ENCODE measurements at regions not wholly inside any gene's neighbourhood (a gene's known extent, or its start where the extent isn't known, plus 50 kb on each side); places are given as distances from the start of the nearest gene placed in this dataset.
A peak's percentile ranks its signal among the peaks of the same experiment; 100 is the strongest.

- peaks cover 58% of the 10 kb centered on the region for H3K9me3 Mint-ChIP-seq
- DNase-seq (ENCODE audit: low spot score in 2 of 2, unreplicated experiment in 2 of 2), result no peak
- no peak overlapping the region for H3K27ac Mint-ChIP-seq
- no peak for TF ChIP-seq CTCF (IDR thresholded peaks at IDR 0.05; ENCODE audit: unreplicated experiment)
- H3K4me3 Mint-ChIP-seq, result no peak overlapping the region
- peaks cover 28% of the 10 kb centered on the region for H3K36me3 Mint-ChIP-seq
- H3K27me3 Mint-ChIP-seq (ENCODE audit: low read depth), result no peaks in the 10 kb centered on the region
- H3K4me1 Mint-ChIP-seq, result no peaks in the 10 kb centered on the region
These were observed 217.9 kb upstream of the VLDLR start for GRCh38 chr9:2403701-2404100.

DNA sequence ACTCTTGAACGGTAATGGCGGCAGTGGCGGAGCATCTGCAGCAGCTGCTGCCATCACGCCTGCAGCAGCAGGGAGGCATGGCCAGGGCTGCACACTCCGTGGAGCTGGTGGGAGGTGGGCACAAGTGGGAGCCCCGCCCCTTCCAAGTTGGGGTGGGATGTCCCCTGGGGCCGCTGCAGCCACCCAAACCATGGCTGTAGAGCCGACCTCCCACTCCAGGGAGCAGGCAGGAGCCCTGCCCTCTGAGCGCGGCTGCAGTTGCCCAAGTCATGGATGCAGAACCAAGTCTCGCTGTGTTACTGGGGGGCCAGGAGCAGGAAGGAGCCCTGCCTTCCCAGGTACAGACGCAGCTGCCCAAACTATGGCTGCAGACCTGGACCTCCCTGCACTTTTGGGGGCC is 215.3 kb upstream of the VLDLR start:
- no peak for DNase-seq (ENCODE audit: low spot score in 2 of 2, unreplicated experiment in 2 of 2)
- Mint-ChIP-seq H3K4me1 (peaks cover under 1% of the 10 kb centered on the region), H3K27ac (no peak overlapping the region), H3K36me3 (peaks cover 15% of the 10 kb centered on the region), H3K9me3 (peaks cover 41% of the 10 kb centered on the region), H3K27me3 (ENCODE audit: low read depth) (no peaks in the 10 kb centered on the region), H3K4me3 (no peak overlapping the region)
- no peak for TF ChIP-seq CTCF (IDR thresholded peaks at IDR 0.05; ENCODE audit: unreplicated experiment)

DNA sequence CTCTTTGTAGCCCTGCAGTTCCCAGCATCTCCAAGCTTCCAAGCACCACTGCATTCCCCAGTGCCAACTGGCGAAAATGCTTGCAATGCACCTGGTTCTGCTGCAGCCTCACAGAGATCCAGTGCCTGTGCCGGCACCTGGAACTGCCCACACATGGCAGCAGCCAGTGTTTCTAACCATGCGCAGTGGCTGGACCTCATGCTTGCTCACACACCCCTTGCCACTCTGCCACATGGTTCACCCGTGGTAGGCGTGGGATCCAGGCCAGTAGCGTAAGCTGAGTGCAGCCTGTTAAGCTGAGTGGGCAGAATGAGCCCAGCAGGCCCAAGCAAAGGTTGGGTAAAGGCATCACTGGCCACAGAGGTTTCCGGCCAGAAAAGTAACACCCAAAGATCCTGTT is 214.1 kb upstream of the VLDLR start:
- H3K4me1 Mint-ChIP-seq, result peaks cover 12% of the 10 kb centered on the region
- no peaks in the 10 kb centered on the region for H3K27me3 Mint-ChIP-seq (ENCODE audit: low read depth)
- H3K9me3 Mint-ChIP-seq, result peaks cover 34% of the 10 kb centered on the region
- peaks cover 12% of the 10 kb centered on the region for H3K36me3 Mint-ChIP-seq
- H3K4me3 Mint-ChIP-seq, result no peak overlapping the region
- DNase-seq (ENCODE audit: low spot score in 2 of 2, unreplicated experiment in 2 of 2), result no peak
- no peak overlapping the region for H3K27ac Mint-ChIP-seq
- TF ChIP-seq CTCF (IDR thresholded peaks at IDR 0.05; ENCODE audit: unreplicated experiment), result no peak

DNA sequence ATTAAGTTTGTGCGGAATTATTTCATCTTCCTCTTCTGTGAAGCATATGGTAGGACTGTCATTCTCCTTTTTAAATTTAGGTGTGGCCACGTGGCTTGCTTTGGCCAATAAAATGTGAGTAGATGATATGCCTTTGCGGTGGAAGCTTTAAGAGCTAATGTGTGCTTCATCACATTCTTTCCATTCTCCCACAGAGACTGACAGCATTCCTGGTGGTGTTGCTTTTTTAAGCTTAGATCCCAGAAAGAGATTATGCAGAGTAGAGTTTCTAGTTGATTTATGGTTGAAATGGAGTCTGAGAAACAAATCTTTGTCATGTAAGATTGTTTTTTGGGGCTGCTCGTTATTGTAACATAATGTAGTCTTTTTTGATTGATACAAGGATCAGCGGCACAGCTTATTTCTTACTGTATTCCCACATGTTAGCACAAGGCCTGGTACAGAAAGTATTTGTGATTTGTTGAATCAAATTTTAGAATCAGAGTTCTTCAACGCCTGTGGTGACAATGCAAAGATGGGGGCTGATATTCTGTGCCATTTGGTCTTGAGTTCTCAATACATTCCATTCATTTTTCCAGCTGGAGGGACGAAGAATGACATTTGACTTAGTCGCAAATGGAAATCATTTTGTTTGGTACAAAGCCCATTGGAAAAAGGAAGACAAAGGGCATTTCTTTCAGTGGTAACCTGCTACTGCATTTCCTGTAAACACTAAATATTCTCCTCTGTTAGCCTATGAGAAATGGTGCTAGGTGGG is 209.9 kb upstream of the VLDLR start:
- no peak overlapping the region for H3K4me3 Mint-ChIP-seq
- TF ChIP-seq CTCF (IDR thresholded peaks at IDR 0.05; ENCODE audit: unreplicated experiment), result no peak
- H3K36me3 Mint-ChIP-seq, result no peaks in the 10 kb centered on the region
- DNase-seq (ENCODE audit: low spot score in 2 of 2, unreplicated experiment in 2 of 2), result no peak
- H3K27ac Mint-ChIP-seq, result peak overlapping the region; percentile 87
- no peaks in the 10 kb centered on the region for H3K27me3 Mint-ChIP-seq (ENCODE audit: low read depth)
- peaks cover 36% of the 10 kb centered on the region for H3K4me1 Mint-ChIP-seq
- peaks cover 17% of the 10 kb centered on the region for H3K9me3 Mint-ChIP-seq

- H3K36me3 Mint-ChIP-seq, result no peaks in the 10 kb centered on the region
These were observed 208.3 kb upstream of the VLDLR start for GRCh38 chr9:2413160-2413805.

More at GRCh38 chr9:2413160-2413805, 208.3 kb upstream of the VLDLR start:
- H3K27ac Mint-ChIP-seq, result peak overlapping the region; percentile 87
- H3K4me1 Mint-ChIP-seq, result peaks cover 41% of the 10 kb centered on the region
- no peak overlapping the region for H3K4me3 Mint-ChIP-seq
- no peak for TF ChIP-seq CTCF (IDR thresholded peaks at IDR 0.05; ENCODE audit: unreplicated experiment)
- peaks cover 17% of the 10 kb centered on the region for H3K9me3 Mint-ChIP-seq
- no peaks in the 10 kb centered on the region for H3K27me3 Mint-ChIP-seq (ENCODE audit: low read depth)
- no peak for DNase-seq (ENCODE audit: low spot score in 2 of 2, unreplicated experiment in 2 of 2)
